HPDE6-E6E7 (cell line): ENCODE measurements at regions not wholly inside any gene's neighbourhood (a gene's known extent, or its start where the extent isn't known, plus 50 kb on each side); places are given as distances from the start of the nearest gene placed in this dataset.
"Not testable (repeated sequence)": the region's sequence is repeated elsewhere in the genome, so short reads cannot be mapped to it uniquely, and the experiment has no call there.

Source experiments
- DNase-seq: peaks from one replicate; pipeline ENCODE4 v3.0.0; 2011; ENCODE audit warnings: missing footprints; ENCODE audit errors: extremely low spot score

GRCh38 chr5:143588121-143588520 lies 184.6 kb upstream of the NR3C1 start:
- DNase-seq = not testable (repeated sequence)

GRCh38 chr5:143586781-143587362 lies 183.4 kb upstream of the NR3C1 start:
- DNase-seq = no peak

GRCh38 chr5:143585970-143586369 lies 182.5 kb upstream of the NR3C1 start:
- DNase-seq = no peak

GRCh38 chr5:143583409-143583808 lies 179.9 kb upstream of the NR3C1 start:
- DNase-seq = no peak

GRCh38 chr5:143582869-143583268 lies 179.4 kb upstream of the NR3C1 start:
- no peak for DNase-seq

GRCh38 chr5:143582176-143582575 lies 178.7 kb upstream of the NR3C1 start:
- no peak for DNase-seq

GRCh38 chr5:143581649-143582048 lies 178.2 kb upstream of the NR3C1 start:
- no peak for DNase-seq

GRCh38 chr5:143581147-143581546 lies 177.7 kb upstream of the NR3C1 start:
- DNase-seq = no peak

- no peak for DNase-seq
Measured at GRCh38 chr5:143576711-143577484, 173.4 kb upstream of the NR3C1 start.

- DNase-seq = no peak
Measured at GRCh38 chr5:143575286-143575685, 171.8 kb upstream of the NR3C1 start.

GRCh38 chr5:143574236-143574635 lies 170.8 kb upstream of the NR3C1 start:
- DNase-seq = no peak

- DNase-seq = no peak
Measured at GRCh38 chr5:143573568-143574170, 170.2 kb upstream of the NR3C1 start.

GRCh38 chr5:143572671-143573070 lies 169.2 kb upstream of the NR3C1 start:
- no peak for DNase-seq

GRCh38 chr5:143571642-143572624 lies 168.4 kb upstream of the NR3C1 start:
- no peak for DNase-seq

GRCh38 chr5:143570989-143571388 lies 167.5 kb upstream of the NR3C1 start:
- DNase-seq = no peak

- DNase-seq = no peak
Measured at GRCh38 chr5:143569722-143570567, 166.5 kb upstream of the NR3C1 start.

- DNase-seq = no peak
Measured at GRCh38 chr5:143569213-143569701, 165.8 kb upstream of the NR3C1 start.

- no peak for DNase-seq
Measured at GRCh38 chr5:143567583-143568504, 164.4 kb upstream of the NR3C1 start.

GRCh38 chr5:143566139-143566538 lies 162.7 kb upstream of the NR3C1 start:
- DNase-seq = no peak

GRCh38 chr5:143564417-143564816 lies 160.9 kb upstream of the NR3C1 start:
- no peak for DNase-seq
